ENCODE measurements at regions not wholly inside any gene's neighbourhood (a gene's known extent, or its start where the extent isn't known, plus 50 kb on each side); places are given as distances from the start of the nearest gene placed in this dataset.

GRCh38 chr21:43331962-43332828 is 94.7 kb downstream of the SIK1 start:
- CTCF ChIA-PET = no interaction called here
- ATAC-seq (ENCODE audit: low read depth) (no peak), DNase-seq (no peak)
- TF ChIP-seq, protein P1, sequence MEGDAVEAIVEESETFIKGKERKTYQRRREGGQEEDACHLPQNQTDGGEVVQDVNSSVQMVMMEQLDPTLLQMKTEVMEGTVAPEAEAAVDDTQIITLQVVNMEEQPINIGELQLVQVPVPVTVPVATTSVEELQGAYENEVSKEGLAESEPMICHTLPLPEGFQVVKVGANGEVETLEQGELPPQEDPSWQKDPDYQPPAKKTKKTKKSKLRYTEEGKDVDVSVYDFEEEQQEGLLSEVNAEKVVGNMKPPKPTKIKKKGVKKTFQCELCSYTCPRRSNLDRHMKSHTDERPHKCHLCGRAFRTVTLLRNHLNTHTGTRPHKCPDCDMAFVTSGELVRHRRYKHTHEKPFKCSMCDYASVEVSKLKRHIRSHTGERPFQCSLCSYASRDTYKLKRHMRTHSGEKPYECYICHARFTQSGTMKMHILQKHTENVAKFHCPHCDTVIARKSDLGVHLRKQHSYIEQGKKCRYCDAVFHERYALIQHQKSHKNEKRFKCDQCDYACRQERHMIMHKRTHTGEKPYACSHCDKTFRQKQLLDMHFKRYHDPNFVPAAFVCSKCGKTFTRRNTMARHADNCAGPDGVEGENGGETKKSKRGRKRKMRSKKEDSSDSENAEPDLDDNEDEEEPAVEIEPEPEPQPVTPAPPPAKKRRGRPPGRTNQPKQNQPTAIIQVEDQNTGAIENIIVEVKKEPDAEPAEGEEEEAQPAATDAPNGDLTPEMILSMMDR (IDR thresholded peaks at IDR 0.05) = no peak
- no peak overlapping the region for H3K4me3 Mint-ChIP-seq
- no peak overlapping the region for H3K27ac Mint-ChIP-seq
- H3K36me3 Mint-ChIP-seq (ENCODE audit: low read depth) = no peaks in the 10 kb centered on the region
- intact Hi-C loops (cut with micrococcal nuclease) = no loop called here
- no peaks in the 10 kb centered on the region for H3K27me3 Mint-ChIP-seq
- POLR2A ChIA-PET = no interaction called here
- peaks cover 10% of the 10 kb centered on the region for H3K4me1 Mint-ChIP-seq
- H3K9me3 Mint-ChIP-seq = no peaks in the 10 kb centered on the region

GRCh38 chr21:43331111-43331961 is 95.6 kb downstream of the SIK1 start:
- CTCF ChIA-PET = interaction anchor here (0.6 kb wide), 1 partner anchor 316 kb away, joined by 5 read pairs; no protein-coding TSS in a partner anchor
- TF ChIP-seq, protein P1 (IDR thresholded peaks at IDR 0.05) = no peak
- Mint-ChIP-seq H3K36me3 (ENCODE audit: low read depth) (no peaks in the 10 kb centered on the region), H3K9me3 (no peaks in the 10 kb centered on the region), H3K27ac (no peak overlapping the region), H3K4me1 (peaks cover 13% of the 10 kb centered on the region), H3K4me3 (no peak overlapping the region), H3K27me3 (no peaks in the 10 kb centered on the region)
- intact Hi-C loops (cut with micrococcal nuclease) = no loop called here
- POLR2A ChIA-PET = no interaction called here
- ATAC-seq (ENCODE audit: low read depth) (no peak), DNase-seq (no peak)

GRCh38 chr21:43330306-43330881 is 96.5 kb downstream of the SIK1 start:
- no peak overlapping the region for H3K27ac Mint-ChIP-seq

DNA sequence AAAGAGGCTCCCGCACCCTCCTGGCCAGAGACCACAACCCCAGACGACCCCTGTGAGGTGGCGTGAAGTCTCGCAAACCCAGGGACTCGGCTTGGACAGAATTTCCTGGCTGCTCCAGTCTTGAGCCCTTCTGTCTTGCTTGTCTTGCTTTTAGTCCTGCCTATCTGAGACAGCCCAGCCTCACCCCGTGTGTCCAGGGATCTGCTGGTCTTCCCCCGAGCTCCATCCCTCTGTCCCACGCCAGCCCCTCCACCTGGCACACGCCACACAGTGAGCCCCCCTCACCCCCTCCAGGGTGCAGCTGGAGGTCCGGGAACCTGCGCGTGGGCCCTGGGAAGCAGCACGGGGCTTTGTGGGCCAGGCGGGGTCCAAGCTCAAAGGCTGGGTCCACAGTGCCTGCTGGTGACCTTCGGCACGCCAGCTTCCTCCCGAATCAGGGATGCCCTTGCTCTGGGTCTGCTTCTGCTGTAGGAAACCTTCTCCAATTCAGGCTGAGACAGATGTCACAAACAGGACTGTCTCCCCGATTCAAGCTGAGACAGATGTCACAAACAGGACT is 97.1 kb downstream of the SIK1 start:
- no peak for DNase-seq
- no peak for ATAC-seq (ENCODE audit: low read depth)
- no peaks in the 10 kb centered on the region for H3K27me3 Mint-ChIP-seq
- TF ChIP-seq, protein P1 (IDR thresholded peaks at IDR 0.05) = no peak
- ChIA-PET POLR2A (no interaction called here), CTCF (no interaction called here)
- no peaks in the 10 kb centered on the region for H3K36me3 Mint-ChIP-seq (ENCODE audit: low read depth)
- H3K4me1 Mint-ChIP-seq = peaks cover 19% of the 10 kb centered on the region
- no peak overlapping the region for H3K4me3 Mint-ChIP-seq
- no peak overlapping the region for H3K27ac Mint-ChIP-seq
- intact Hi-C loops (cut with micrococcal nuclease) = no loop called here
- no peaks in the 10 kb centered on the region for H3K9me3 Mint-ChIP-seq

More at GRCh38 chr21:43330306-43330881, 96.5 kb downstream of the SIK1 start:
- H3K9me3 Mint-ChIP-seq = no peaks in the 10 kb centered on the region
- POLR2A ChIA-PET = no interaction called here
- intact Hi-C loops (cut with micrococcal nuclease) = no loop called here
- ATAC-seq (ENCODE audit: low read depth) = no peak
- no peak for DNase-seq
- H3K36me3 Mint-ChIP-seq (ENCODE audit: low read depth) = no peaks in the 10 kb centered on the region
- TF ChIP-seq, protein P1 (IDR thresholded peaks at IDR 0.05) = no peak
- H3K4me1 Mint-ChIP-seq = peaks cover 20% of the 10 kb centered on the region
- no peak overlapping the region for H3K4me3 Mint-ChIP-seq
- H3K27me3 Mint-ChIP-seq = no peaks in the 10 kb centered on the region
- CTCF ChIA-PET = interaction anchor here (0.6 kb wide), 1 partner anchor 317 kb away, joined by 5 read pairs; no protein-coding TSS in a partner anchor

Data from activated B cell treated with CpG ODN at 0.5 μM for 24 hours (primary cell).